ENCODE measurements at regions not wholly inside any gene's neighbourhood (a gene's known extent, or its start where the extent isn't known, plus 50 kb on each side); places are given as distances from the start of the nearest gene placed in this dataset.
A peak's percentile ranks its signal among the peaks of the same experiment; 100 is the strongest.

GRCh38 chrX:13899607-13900006, 82.7 kb upstream of the GPM6B start:
- Histone ChIP-seq H3K27me3 (ENCODE audit: control insufficient read depth, insufficient read depth, low read length) (no peaks in the 10 kb centered on the region), H3K36me3 (ENCODE audit: control insufficient read depth, insufficient read depth, low read length) (no peaks in the 10 kb centered on the region), H3K4me3 (ENCODE audit: low read depth, low read length) (no peak overlapping the region)
- TF ChIP-seq CTCF (IDR thresholded peaks at IDR 0.05; ENCODE audit: insufficient read depth, low read depth, low read length): no peak
- CTCF ChIA-PET: interaction anchor here (0.8 kb wide), 1 partner anchor 9 kb away, joined by 3 read pairs; no protein-coding TSS in a partner anchor
- DNase-seq (ENCODE audit: low read depth): peak; percentile 9
- POLR2A ChIA-PET: no interaction called here

- ChIA-PET CTCF (no interaction called here), POLR2A (no interaction called here)
- DNase-seq (ENCODE audit: low read depth): no peak
- Histone ChIP-seq H3K4me3 (ENCODE audit: low read depth, low read length) (no peak overlapping the region), H3K27me3 (ENCODE audit: control insufficient read depth, insufficient read depth, low read length) (no peaks in the 10 kb centered on the region), H3K36me3 (ENCODE audit: control insufficient read depth, insufficient read depth, low read length) (no peaks in the 10 kb centered on the region)
- no peak for TF ChIP-seq CTCF (IDR thresholded peaks at IDR 0.05; ENCODE audit: insufficient read depth, low read depth, low read length)
These were observed 81.7 kb upstream of the GPM6B start for GRCh38 chrX:13898603-13899002.

- H3K36me3 ChIP-seq (ENCODE audit: control insufficient read depth, insufficient read depth, low read length): no peaks in the 10 kb centered on the region
- H3K4me3 ChIP-seq (ENCODE audit: low read depth, low read length): no peak overlapping the region
- 0 out of 2 replicates have a peak, but pooled peaks have one; percentile 21 for TF ChIP-seq CTCF (IDR thresholded peaks at IDR 0.05; ENCODE audit: insufficient read depth, low read depth, low read length)
- POLR2A ChIA-PET: no interaction called here
- H3K27me3 ChIP-seq (ENCODE audit: control insufficient read depth, insufficient read depth, low read length): no peaks in the 10 kb centered on the region
- CTCF ChIA-PET: no interaction called here
- no peak for DNase-seq (ENCODE audit: low read depth)
These were observed 81.2 kb upstream of the GPM6B start for GRCh38 chrX:13898083-13898482.

GRCh38 chrX:13897566-13897965, 80.7 kb upstream of the GPM6B start:
- no peak for TF ChIP-seq CTCF (IDR thresholded peaks at IDR 0.05; ENCODE audit: insufficient read depth, low read depth, low read length)
- Histone ChIP-seq H3K36me3 (ENCODE audit: control insufficient read depth, insufficient read depth, low read length) (no peaks in the 10 kb centered on the region), H3K27me3 (ENCODE audit: control insufficient read depth, insufficient read depth, low read length) (no peaks in the 10 kb centered on the region), H3K4me3 (ENCODE audit: low read depth, low read length) (no peak overlapping the region)
- POLR2A ChIA-PET: no interaction called here
- CTCF ChIA-PET: no interaction called here
- no peak for DNase-seq (ENCODE audit: low read depth)

- TF ChIP-seq CTCF (IDR thresholded peaks at IDR 0.05; ENCODE audit: insufficient read depth, low read depth, low read length): no peak
- Histone ChIP-seq H3K36me3 (ENCODE audit: control insufficient read depth, insufficient read depth, low read length) (no peaks in the 10 kb centered on the region), H3K27me3 (ENCODE audit: control insufficient read depth, insufficient read depth, low read length) (no peaks in the 10 kb centered on the region; the same call in 1 of the 2 replicates), H3K4me3 (ENCODE audit: low read depth, low read length) (no peak overlapping the region)
- DNase-seq (ENCODE audit: low read depth): no peak
- POLR2A ChIA-PET: no interaction called here
- CTCF ChIA-PET: no interaction called here
These were observed 78.1 kb upstream of the GPM6B start for GRCh38 chrX:13894888-13895565.

Measured in BJ (cell line).